PC-9 (cell line): ENCODE measurements at regions not wholly inside any gene's neighbourhood (a gene's known extent, or its start where the extent isn't known, plus 50 kb on each side); places are given as distances from the start of the nearest gene placed in this dataset.

Source experiments
- CTCF ChIP-seq: fragments of 200-600 bp; sonication (generic); conservative IDR thresholded peaks from 2 replicates; pipeline ENCODE4 v1.6.1; 2017; ENCODE audit warnings: mixed run types, antibody characterized with exemption, mild to moderate bottlenecking, moderate library complexity
- EZH2 ChIP-seq: fragments of 200-600 bp; sonication (generic); IDR thresholded peaks from 2 replicates; pipeline ENCODE4 v1.8.0; 2017; ENCODE audit warnings: antibody characterized with exemption, low read depth

GRCh38 chr6:145213614-145214013 lies 521.7 kb downstream of the EPM2A start:
- TF ChIP-seq CTCF, result no peak
- no peak for TF ChIP-seq EZH2
